Upper lobe of left lung (tissue), 6 donors: ENCODE measurements at regions not wholly inside any gene's neighbourhood (a gene's known extent, or its start where the extent isn't known, plus 50 kb on each side); places are given as distances from the start of the nearest gene placed in this dataset.

Source experiments
- ATAC-seq, 2 donors: fragments of 200-7000 bp; cut with Tn5 transposase; one replicate each; pipeline ENCODE4 v1.9.1; 2022; ENCODE audit warnings: mild to moderate bottlenecking in 2 of 2, moderate library complexity in 2 of 2; ENCODE audit not compliant: low FRiP score in 2 of 2
- DNase-seq, 2 donors: peaks; one replicate each; pipeline ENCODE4 v3.0.0-alpha.2; 2019 to 2020
- H3K27ac ChIP-seq, 4 donors: fragments of 200-600 bp; sonication (generic); one replicate each; pipeline ENCODE4 v1.5.1; 2016 to 2019
- H3K27me3 ChIP-seq, 4 donors: fragments of 200-600 bp; sonication (generic); one replicate each; pipeline ENCODE4 v1.5.1; 2017 to 2019
- H3K36me3 ChIP-seq, 4 donors: fragments of 200-600 bp; sonication (generic); one replicate each; pipeline ENCODE4 v1.5.1; 2016 to 2019
- H3K4me1 ChIP-seq, 4 donors: fragments of 200-600 bp; sonication (generic); one replicate each; pipeline ENCODE4 v1.5.1; 2018 to 2019
- H3K4me3 ChIP-seq, 4 donors: fragments of 200-600 bp; sonication (generic); one replicate each; pipeline ENCODE4 v1.5.1; 2017 to 2019; ENCODE audit warnings: mild to moderate bottlenecking in 2 of 4, moderate library complexity in 1 of 4
- H3K9me3 ChIP-seq, 4 donors: fragments of 200-600 bp; sonication (generic); one replicate each; pipeline ENCODE4 v1.5.1; 2018 to 2019
- EP300 ChIP-seq, 4 donors: sonication (generic); formaldehyde crosslinking; IDR thresholded peaks; one replicate each; pipeline ENCODE4 v1.5.1; 2017; ENCODE audit warnings: antibody characterized with exemption in 4 of 4, control low read depth in 2 of 4
- POLR2A ChIP-seq, 4 donors: fragments of 450-650 bp; IDR thresholded peaks; one replicate each; pipeline ENCODE4 v1.5.1; 2016 to 2017; ENCODE audit warnings: antibody characterized with exemption in 4 of 4, mild to moderate bottlenecking in 2 of 4
- POLR2AphosphoS5 ChIP-seq, 2 donors: sonication (generic); formaldehyde crosslinking; IDR thresholded peaks; one replicate each; pipeline ENCODE4 v1.5.1; 2017; ENCODE audit warnings: antibody characterized with exemption in 2 of 2
- WGBS, 2 donors: methylation state at CpG; one replicate each; pipeline ENCODE4 v1.1.5; 2017 to 2018; 5-methylcytosine and 5-hydroxymethylcytosine counted together
- TF ChIP-seq, protein P1 (sequence below), 6 experiments: fragments of 450-650 bp in 4 of 6; fragments of 200-600 bp in 2 of 6; sonication (generic) in 2 of 6; IDR thresholded peaks; one replicate each; pipeline ENCODE4 v1.5.1; 2016 to 2019; ENCODE audit warnings: antibody characterized with exemption in 6 of 6
- donor health status: DM: no; HTN: no; CAD: no; lungs with moderate emphysema.
- donor health status: DM: no; HTN: yes; CAD: no; lungs with severe emphysema.

DNA sequence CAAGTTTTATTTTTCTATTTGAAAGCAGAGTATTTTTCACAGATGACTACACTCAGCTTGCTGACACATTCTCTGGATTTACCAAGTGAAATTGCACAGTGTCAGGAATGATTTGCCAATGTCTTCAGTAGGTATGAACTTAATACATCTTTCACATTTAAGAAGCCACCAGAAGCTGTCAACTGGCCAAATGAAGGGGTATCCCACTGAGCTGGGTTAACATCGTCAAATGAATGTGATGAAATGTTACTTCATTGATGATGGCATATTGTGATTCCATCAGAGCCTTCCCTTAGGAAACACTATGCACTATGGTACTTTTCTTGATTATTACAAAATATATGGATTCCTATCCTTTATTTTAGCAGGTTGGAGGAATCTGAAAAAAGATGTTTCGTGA lies 592.3 kb downstream of the FGF9 start:
- Histone ChIP-seq H3K4me1 (no peaks in the 10 kb centered on the region), H3K9me3 (no peaks in the 10 kb centered on the region), H3K36me3 (no peaks in the 10 kb centered on the region), H3K27me3 (no peaks in the 10 kb centered on the region), H3K4me3 (no peak overlapping the region), H3K27ac (no peak overlapping the region)
- DNase-seq, result no peak
- WGBS, 2 donors, result 84 to 89% methylated on average over 2 of the region's 2 CpGs
- no peak for ATAC-seq
- TF ChIP-seq POLR2AphosphoS5 (IDR thresholded peaks at IDR 0.05) (no peak), POLR2A (IDR thresholded peaks at IDR 0.05) (no peak), EP300 (IDR thresholded peaks at IDR 0.05) (no peak)
- TF ChIP-seq, protein P1, sequence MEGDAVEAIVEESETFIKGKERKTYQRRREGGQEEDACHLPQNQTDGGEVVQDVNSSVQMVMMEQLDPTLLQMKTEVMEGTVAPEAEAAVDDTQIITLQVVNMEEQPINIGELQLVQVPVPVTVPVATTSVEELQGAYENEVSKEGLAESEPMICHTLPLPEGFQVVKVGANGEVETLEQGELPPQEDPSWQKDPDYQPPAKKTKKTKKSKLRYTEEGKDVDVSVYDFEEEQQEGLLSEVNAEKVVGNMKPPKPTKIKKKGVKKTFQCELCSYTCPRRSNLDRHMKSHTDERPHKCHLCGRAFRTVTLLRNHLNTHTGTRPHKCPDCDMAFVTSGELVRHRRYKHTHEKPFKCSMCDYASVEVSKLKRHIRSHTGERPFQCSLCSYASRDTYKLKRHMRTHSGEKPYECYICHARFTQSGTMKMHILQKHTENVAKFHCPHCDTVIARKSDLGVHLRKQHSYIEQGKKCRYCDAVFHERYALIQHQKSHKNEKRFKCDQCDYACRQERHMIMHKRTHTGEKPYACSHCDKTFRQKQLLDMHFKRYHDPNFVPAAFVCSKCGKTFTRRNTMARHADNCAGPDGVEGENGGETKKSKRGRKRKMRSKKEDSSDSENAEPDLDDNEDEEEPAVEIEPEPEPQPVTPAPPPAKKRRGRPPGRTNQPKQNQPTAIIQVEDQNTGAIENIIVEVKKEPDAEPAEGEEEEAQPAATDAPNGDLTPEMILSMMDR (IDR thresholded peaks at IDR 0.05), result no peak

DNA sequence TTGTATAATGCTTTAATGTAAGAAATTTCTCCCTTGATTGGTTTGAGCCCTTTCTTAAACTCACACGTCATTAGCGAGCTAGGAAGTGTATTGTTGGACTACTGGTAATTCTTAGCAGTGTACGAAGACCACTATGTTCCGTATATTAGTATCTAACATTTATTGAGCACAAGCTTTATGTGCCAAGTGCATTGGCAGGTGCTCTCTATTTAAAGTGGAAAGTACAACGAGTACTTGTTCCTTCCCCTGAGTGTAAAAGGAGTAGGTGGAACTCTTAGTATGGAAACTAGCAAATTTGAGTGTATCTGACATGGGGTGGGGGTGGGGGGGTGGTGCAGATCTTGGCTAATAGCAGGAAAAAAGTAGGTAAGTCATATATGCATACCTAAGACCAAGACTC lies 594.7 kb downstream of the FGF9 start:
- WGBS, 2 donors, result 85 to 88% methylated on average over 5 of the region's 5 CpGs
- no peak overlapping the region for H3K4me3 ChIP-seq
- H3K27ac ChIP-seq, result no peak overlapping the region
- H3K9me3 ChIP-seq, result no peaks in the 10 kb centered on the region
- no peaks in the 10 kb centered on the region for H3K4me1 ChIP-seq
- H3K27me3 ChIP-seq, result no peaks in the 10 kb centered on the region
- ATAC-seq (no peak), DNase-seq (no peak)
- no peak for TF ChIP-seq POLR2AphosphoS5 (IDR thresholded peaks at IDR 0.05)
- no peak for TF ChIP-seq EP300 (IDR thresholded peaks at IDR 0.05)
- TF ChIP-seq, protein P1 (IDR thresholded peaks at IDR 0.05), result no peak
- TF ChIP-seq POLR2A (IDR thresholded peaks at IDR 0.05), result no peak
- H3K36me3 ChIP-seq, result no peaks in the 10 kb centered on the region

DNA sequence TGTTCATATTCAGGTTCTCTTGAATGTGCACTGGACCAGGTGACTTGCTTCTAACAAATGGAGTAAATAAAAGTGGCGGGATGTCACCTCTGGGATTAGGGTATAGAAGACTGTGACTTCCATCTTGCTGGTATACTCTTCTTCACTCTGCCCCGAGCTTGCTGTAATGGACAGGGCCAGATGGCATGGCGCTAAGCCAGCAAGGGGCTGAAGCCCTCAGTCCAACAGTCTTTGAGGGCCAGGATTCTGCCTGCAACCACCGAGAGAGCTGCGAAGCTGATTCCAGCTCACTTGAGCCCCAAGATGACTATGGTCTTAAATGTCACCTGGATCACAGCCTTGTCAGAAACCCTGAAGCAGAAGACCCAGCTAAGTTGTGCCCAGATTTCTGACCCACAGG lies 600.0 kb downstream of the FGF9 start:
- H3K27ac ChIP-seq, result no peak overlapping the region
- H3K4me1 ChIP-seq, result no peaks in the 10 kb centered on the region
- no peaks in the 10 kb centered on the region for H3K9me3 ChIP-seq
- no peaks in the 10 kb centered on the region for H3K36me3 ChIP-seq
- TF ChIP-seq POLR2A (IDR thresholded peaks at IDR 0.05) (no peak), EP300 (IDR thresholded peaks at IDR 0.05) (no peak), POLR2AphosphoS5 (IDR thresholded peaks at IDR 0.05) (no peak)
- TF ChIP-seq, protein P1 (IDR thresholded peaks at IDR 0.05), result no peak
- DNase-seq (no peak), ATAC-seq (no peak)
- no peaks in the 10 kb centered on the region for H3K27me3 ChIP-seq
- no peak overlapping the region for H3K4me3 ChIP-seq
- 95 to 100% methylated on average over 2 to 5 of the region's 5 CpGs for WGBS, 2 donors

DNA sequence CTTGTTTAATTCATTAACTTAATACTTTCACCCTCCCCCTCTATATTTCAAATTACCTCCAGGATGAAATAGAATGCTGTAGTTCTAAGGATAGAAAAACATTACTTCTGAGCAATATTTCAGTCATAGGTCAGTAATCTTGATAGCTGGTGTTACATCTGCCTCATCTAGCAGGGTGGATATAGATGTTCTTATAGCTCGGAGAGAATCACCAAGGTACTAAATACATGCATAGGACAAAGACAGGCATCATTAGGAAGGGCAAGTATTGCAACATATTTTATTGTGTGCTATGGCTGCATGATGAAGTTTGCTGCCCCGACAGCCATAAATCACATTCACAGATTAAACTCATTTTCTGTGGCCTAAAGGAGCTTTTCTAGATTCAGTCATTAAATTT lies 601.0 kb downstream of the FGF9 start:
- no peaks in the 10 kb centered on the region for H3K36me3 ChIP-seq
- H3K9me3 ChIP-seq, result no peaks in the 10 kb centered on the region
- no peak overlapping the region for H3K4me3 ChIP-seq
- 92 to 100% methylated on average over 2 of the region's 2 CpGs for whole genome bisulfite sequencing, 2 donors
- no peaks in the 10 kb centered on the region for H3K27me3 ChIP-seq
- DNase-seq (no peak), ATAC-seq (no peak)
- H3K27ac ChIP-seq, result no peak overlapping the region
- no peaks in the 10 kb centered on the region for H3K4me1 ChIP-seq
- TF ChIP-seq EP300 (IDR thresholded peaks at IDR 0.05) (no peak), POLR2A (IDR thresholded peaks at IDR 0.05) (no peak), POLR2AphosphoS5 (IDR thresholded peaks at IDR 0.05) (no peak)
- TF ChIP-seq, protein P1 (IDR thresholded peaks at IDR 0.05), result no peak

DNA sequence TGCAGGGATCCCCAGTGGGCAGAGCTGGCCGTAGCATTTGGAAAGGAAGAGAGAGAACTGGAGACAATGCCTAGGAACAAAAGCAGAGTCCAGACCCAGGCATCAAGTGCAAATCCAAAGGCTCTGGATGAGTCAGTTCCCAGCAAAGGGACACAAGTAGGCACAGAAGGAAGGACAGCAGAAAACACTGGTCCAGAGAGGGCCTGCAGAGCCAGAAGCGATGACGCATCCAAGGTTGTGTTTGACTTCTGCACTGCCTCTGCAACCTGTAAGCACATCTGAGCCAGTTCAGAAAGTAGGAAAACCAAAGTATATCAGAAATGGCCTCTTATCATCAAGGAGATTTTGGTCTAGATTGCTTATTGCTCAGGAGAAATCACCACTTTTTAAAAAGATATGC lies 604.5 kb downstream of the FGF9 start:
- Histone ChIP-seq H3K27me3 (no peaks in the 10 kb centered on the region), H3K9me3 (no peaks in the 10 kb centered on the region), H3K36me3 (no peaks in the 10 kb centered on the region), H3K27ac (no peak overlapping the region), H3K4me1 (no peaks in the 10 kb centered on the region), H3K4me3 (no peak overlapping the region)
- no peak for TF ChIP-seq POLR2A (IDR thresholded peaks at IDR 0.05)
- TF ChIP-seq, protein P1 (IDR thresholded peaks at IDR 0.05), result no peak
- no peak for TF ChIP-seq POLR2AphosphoS5 (IDR thresholded peaks at IDR 0.05)
- no peak for TF ChIP-seq EP300 (IDR thresholded peaks at IDR 0.05)
- WGBS, 2 donors, result 90 to 92% methylated on average over 3 of the region's 3 CpGs
- no peak for ATAC-seq
- DNase-seq, result no peak
